ENCODE measurements at regions not wholly inside any gene's neighbourhood (a gene's known extent, or its start where the extent isn't known, plus 50 kb on each side); places are given as distances from the start of the nearest gene placed in this dataset.

GRCh38 chr3:17964108-17964507, 221.7 kb upstream of the TBC1D5 start:
- Histone ChIP-seq H3K4me3 (no peak overlapping the region), H3K27ac (no peak overlapping the region), H3K27me3 (no peaks in the 10 kb centered on the region), H3K9me3 (no peaks in the 10 kb centered on the region), H3K4me1 (no peaks in the 10 kb centered on the region), H3K36me3 (replicated peaks in 1 of 2; ENCODE audit: insufficient read depth in 1 of 2, low read depth in 2 of 2) (no peaks in the 10 kb centered on the region)
- intact Hi-C loops (cut with DNase I) = no loop called here
- WGBS, 2 donors = 71 to 81% methylated on average over 1 of the region's 1 CpG
- TF ChIP-seq, protein P1, sequence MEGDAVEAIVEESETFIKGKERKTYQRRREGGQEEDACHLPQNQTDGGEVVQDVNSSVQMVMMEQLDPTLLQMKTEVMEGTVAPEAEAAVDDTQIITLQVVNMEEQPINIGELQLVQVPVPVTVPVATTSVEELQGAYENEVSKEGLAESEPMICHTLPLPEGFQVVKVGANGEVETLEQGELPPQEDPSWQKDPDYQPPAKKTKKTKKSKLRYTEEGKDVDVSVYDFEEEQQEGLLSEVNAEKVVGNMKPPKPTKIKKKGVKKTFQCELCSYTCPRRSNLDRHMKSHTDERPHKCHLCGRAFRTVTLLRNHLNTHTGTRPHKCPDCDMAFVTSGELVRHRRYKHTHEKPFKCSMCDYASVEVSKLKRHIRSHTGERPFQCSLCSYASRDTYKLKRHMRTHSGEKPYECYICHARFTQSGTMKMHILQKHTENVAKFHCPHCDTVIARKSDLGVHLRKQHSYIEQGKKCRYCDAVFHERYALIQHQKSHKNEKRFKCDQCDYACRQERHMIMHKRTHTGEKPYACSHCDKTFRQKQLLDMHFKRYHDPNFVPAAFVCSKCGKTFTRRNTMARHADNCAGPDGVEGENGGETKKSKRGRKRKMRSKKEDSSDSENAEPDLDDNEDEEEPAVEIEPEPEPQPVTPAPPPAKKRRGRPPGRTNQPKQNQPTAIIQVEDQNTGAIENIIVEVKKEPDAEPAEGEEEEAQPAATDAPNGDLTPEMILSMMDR (IDR thresholded peaks at IDR 0.05) = no peak
- no peak for TF ChIP-seq POLR2A (IDR thresholded peaks at IDR 0.05)
- no peak for ATAC-seq
- no peak for DNase-seq

- ATAC-seq = no peak
- no peak overlapping the region for H3K4me3 ChIP-seq
- intact Hi-C loops (cut with DNase I) = no loop called here
These were observed 213.0 kb upstream of the TBC1D5 start for GRCh38 chr3:17955411-17955810.

DNA sequence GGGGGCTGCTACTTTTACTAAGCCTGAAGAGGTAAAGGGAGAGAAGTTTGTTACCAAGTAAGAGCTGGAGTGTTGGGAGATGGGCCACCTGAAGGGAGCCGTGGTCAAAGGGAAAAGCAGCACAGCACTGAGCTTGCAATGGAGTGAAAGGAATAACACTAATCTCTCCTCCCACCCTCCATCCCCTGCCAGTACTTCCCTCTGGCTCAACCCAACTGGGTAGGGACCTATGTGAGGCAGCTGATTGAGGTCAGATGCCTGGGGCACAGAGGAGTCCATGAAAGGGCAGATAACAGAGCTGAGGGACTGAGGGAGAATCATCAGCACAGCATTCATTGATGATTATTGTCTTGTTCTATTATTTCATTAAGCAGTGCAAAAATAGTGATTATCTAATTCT, 212.4 kb upstream of the TBC1D5 start:
- ATAC-seq = no peak
- no peaks in the 10 kb centered on the region for H3K27me3 ChIP-seq
- no peaks in the 10 kb centered on the region for H3K36me3 ChIP-seq (replicated peaks in 1 of 2; ENCODE audit: insufficient read depth in 1 of 2, low read depth in 2 of 2)
- no peak for DNase-seq
- 64 to 80% methylated on average over 1 of the region's 1 CpG for whole genome bisulfite sequencing, 2 donors
- TF ChIP-seq POLR2A (IDR thresholded peaks at IDR 0.05) = no peak
- TF ChIP-seq, protein P1 (IDR thresholded peaks at IDR 0.05) = no peak
- intact Hi-C loops (cut with DNase I) = no loop called here
- H3K9me3 ChIP-seq = no peaks in the 10 kb centered on the region
- no peak overlapping the region for H3K4me3 ChIP-seq
- no peak overlapping the region for H3K27ac ChIP-seq
- no peaks in the 10 kb centered on the region for H3K4me1 ChIP-seq

More at GRCh38 chr3:17955411-17955810, 213.0 kb upstream of the TBC1D5 start:
- Histone ChIP-seq H3K4me1 (no peaks in the 10 kb centered on the region), H3K27ac (no peak overlapping the region), H3K9me3 (no peaks in the 10 kb centered on the region), H3K27me3 (no peaks in the 10 kb centered on the region), H3K36me3 (replicated peaks in 1 of 2; ENCODE audit: insufficient read depth in 1 of 2, low read depth in 2 of 2) (no peaks in the 10 kb centered on the region)
- no peak for DNase-seq
- no peak for TF ChIP-seq POLR2A (IDR thresholded peaks at IDR 0.05)
- TF ChIP-seq, protein P1 (IDR thresholded peaks at IDR 0.05) = no peak

- no peaks in the 10 kb centered on the region for H3K4me1 ChIP-seq
- no peaks in the 10 kb centered on the region for H3K36me3 ChIP-seq (replicated peaks in 1 of 2; ENCODE audit: insufficient read depth in 1 of 2, low read depth in 2 of 2)
- DNase-seq (no peak), ATAC-seq (no peak)
- H3K4me3 ChIP-seq = no peak overlapping the region
- intact Hi-C loops (cut with DNase I) = no loop called here
- no peak overlapping the region for H3K27ac ChIP-seq
- no peaks in the 10 kb centered on the region for H3K9me3 ChIP-seq
- TF ChIP-seq, protein P1 (IDR thresholded peaks at IDR 0.05) = no peak
- TF ChIP-seq POLR2A (IDR thresholded peaks at IDR 0.05) = no peak
- whole genome bisulfite sequencing, 2 donors = 82% methylated on average over 2 of the region's 2 CpGs; no CpG with 5 or more reads in 1 of the 2 donors
- no peaks in the 10 kb centered on the region for H3K27me3 ChIP-seq
These were observed 208.8 kb upstream of the TBC1D5 start for GRCh38 chr3:17951241-17951640.

- WGBS, 2 donors = 45 to 54% methylated on average over 6 of the region's 6 CpGs
- no peak overlapping the region for H3K27ac ChIP-seq
- intact Hi-C loops (cut with DNase I) = no loop called here
- no peak overlapping the region for H3K4me3 ChIP-seq
- ATAC-seq (no peak), DNase-seq (no peak)
- H3K36me3 ChIP-seq (replicated peaks in 1 of 2; ENCODE audit: insufficient read depth in 1 of 2, low read depth in 2 of 2) = no peaks in the 10 kb centered on the region
- no peak for TF ChIP-seq POLR2A (IDR thresholded peaks at IDR 0.05)
- TF ChIP-seq, protein P1 (IDR thresholded peaks at IDR 0.05) = no peak
- no peaks in the 10 kb centered on the region for H3K27me3 ChIP-seq
- H3K9me3 ChIP-seq = no peaks in the 10 kb centered on the region
- no peaks in the 10 kb centered on the region for H3K4me1 ChIP-seq
These were observed 206.7 kb upstream of the TBC1D5 start for GRCh38 chr3:17949101-17949500.
